Esophagus squamous epithelium (tissue), 4 donors: ENCODE measurements at regions not wholly inside any gene's neighbourhood (a gene's known extent, or its start where the extent isn't known, plus 50 kb on each side); places are given as distances from the start of the nearest gene placed in this dataset.

Experiments
- POLR2A ChIP-seq, 4 donors: fragments of 450-650 bp; IDR thresholded peaks; one replicate each; pipeline ENCODE4 v1.6.1; 2017; ENCODE audit warnings: antibody characterized with exemption in 4 of 4, mild to moderate bottlenecking in 4 of 4, moderate library complexity in 3 of 4
- TF ChIP-seq, protein P1 (sequence below), 6 experiments: fragments of 450-650 bp in 4 of 6; fragments of 200-600 bp in 2 of 6; sonication (generic) in 2 of 6; IDR thresholded peaks; one replicate each; pipeline ENCODE4 v1.5.1; 2016 to 2019; ENCODE audit warnings: antibody characterized with exemption in 6 of 6, mild to moderate bottlenecking in 4 of 6, moderate library complexity in 4 of 6

DNA sequence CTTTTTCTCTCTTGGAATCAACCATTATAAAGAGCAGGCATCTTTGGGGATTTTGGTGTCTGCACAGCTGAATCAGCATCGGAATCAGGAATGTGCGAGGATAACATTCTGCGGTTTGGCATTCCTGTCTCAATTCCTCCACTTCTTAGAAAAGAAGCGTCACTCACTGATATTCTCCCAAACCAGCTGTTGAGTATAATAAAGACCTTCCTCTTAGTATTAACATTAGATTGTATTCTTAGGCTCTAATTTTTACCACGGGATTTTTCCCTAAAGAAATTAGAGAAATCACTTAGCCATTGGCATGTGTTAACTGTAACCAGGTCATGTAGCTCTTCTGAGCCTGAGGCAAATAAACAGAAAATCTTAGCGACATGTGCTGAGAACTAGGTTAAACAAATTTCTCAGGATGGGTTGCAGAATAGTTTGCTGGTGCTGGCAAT is 128.7 kb downstream of the TMX1 start:
- TF ChIP-seq, protein P1, sequence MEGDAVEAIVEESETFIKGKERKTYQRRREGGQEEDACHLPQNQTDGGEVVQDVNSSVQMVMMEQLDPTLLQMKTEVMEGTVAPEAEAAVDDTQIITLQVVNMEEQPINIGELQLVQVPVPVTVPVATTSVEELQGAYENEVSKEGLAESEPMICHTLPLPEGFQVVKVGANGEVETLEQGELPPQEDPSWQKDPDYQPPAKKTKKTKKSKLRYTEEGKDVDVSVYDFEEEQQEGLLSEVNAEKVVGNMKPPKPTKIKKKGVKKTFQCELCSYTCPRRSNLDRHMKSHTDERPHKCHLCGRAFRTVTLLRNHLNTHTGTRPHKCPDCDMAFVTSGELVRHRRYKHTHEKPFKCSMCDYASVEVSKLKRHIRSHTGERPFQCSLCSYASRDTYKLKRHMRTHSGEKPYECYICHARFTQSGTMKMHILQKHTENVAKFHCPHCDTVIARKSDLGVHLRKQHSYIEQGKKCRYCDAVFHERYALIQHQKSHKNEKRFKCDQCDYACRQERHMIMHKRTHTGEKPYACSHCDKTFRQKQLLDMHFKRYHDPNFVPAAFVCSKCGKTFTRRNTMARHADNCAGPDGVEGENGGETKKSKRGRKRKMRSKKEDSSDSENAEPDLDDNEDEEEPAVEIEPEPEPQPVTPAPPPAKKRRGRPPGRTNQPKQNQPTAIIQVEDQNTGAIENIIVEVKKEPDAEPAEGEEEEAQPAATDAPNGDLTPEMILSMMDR (IDR thresholded peaks at IDR 0.05): no peak
- TF ChIP-seq POLR2A (IDR thresholded peaks at IDR 0.05): no peak
